GM23248 (cell line): ENCODE measurements at regions not wholly inside any gene's neighbourhood (a gene's known extent, or its start where the extent isn't known, plus 50 kb on each side); places are given as distances from the start of the nearest gene placed in this dataset.

Source experiments
- EZH2 ChIP-seq: fragments of 200-600 bp; sonication (generic); IDR thresholded peaks from 2 replicates; pipeline ENCODE4 v1.6.1; 2018; ENCODE audit warnings: antibody characterized with exemption, mild to moderate bottlenecking; ENCODE audit not compliant: insufficient read depth, poor library complexity, severe bottlenecking
- EZH2phosphoT487 ChIP-seq: fragments of 200-600 bp; sonication (generic); IDR thresholded peaks from 2 replicates; pipeline ENCODE4 v1.6.1; 2018; ENCODE audit warnings: antibody characterized with exemption, moderate library complexity, mild to moderate bottlenecking, low read depth; ENCODE audit not compliant: insufficient read depth

- TF ChIP-seq EZH2 (no peak), EZH2phosphoT487 (no peak)
Observed at GRCh38 chr20:60628749-60629148, 623.3 kb upstream of the CDH4 start.
